Uterus (tissue), 2 donors: ENCODE measurements at regions not wholly inside any gene's neighbourhood (a gene's known extent, or its start where the extent isn't known, plus 50 kb on each side); places are given as distances from the start of the nearest gene placed in this dataset.

Experiments
- POLR2A ChIP-seq, 2 donors: fragments of 450-650 bp; IDR thresholded peaks; one replicate each; pipeline ENCODE4 v1.6.1; 2016; ENCODE audit warnings: antibody characterized with exemption in 2 of 2, mild to moderate bottlenecking in 1 of 2, moderate library complexity in 1 of 2
- TF ChIP-seq, protein P1 (sequence below), 4 experiments: fragments of 200-600 bp in 2 of 4; fragments of 450-650 bp in 2 of 4; sonication (generic) in 2 of 4; IDR thresholded peaks; one replicate each; pipeline ENCODE4 v1.5.1; 2016 to 2019; ENCODE audit warnings: antibody characterized with exemption in 4 of 4, mild to moderate bottlenecking in 2 of 4, moderate library complexity in 1 of 4

DNA sequence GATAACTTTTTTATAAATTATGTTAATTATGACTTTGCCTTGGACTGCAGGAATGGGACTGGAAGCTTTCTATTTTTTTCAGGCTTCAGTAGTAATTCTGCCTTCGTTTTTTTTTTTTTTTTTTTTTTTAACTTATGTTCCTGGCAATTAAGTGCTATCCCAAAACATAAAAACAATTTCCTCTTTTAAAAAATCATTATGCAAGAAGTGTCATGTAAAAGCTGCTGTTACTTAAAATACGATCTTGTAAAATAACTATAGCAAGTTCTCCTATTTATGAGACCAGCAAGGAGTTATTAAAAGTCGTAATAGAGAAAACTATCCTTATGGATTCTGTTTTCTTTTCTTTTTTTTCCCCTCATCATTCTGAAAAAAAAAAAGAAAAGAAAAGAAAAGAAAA, 106.6 kb upstream of the FOXN2 start:
- TF ChIP-seq, protein P1, sequence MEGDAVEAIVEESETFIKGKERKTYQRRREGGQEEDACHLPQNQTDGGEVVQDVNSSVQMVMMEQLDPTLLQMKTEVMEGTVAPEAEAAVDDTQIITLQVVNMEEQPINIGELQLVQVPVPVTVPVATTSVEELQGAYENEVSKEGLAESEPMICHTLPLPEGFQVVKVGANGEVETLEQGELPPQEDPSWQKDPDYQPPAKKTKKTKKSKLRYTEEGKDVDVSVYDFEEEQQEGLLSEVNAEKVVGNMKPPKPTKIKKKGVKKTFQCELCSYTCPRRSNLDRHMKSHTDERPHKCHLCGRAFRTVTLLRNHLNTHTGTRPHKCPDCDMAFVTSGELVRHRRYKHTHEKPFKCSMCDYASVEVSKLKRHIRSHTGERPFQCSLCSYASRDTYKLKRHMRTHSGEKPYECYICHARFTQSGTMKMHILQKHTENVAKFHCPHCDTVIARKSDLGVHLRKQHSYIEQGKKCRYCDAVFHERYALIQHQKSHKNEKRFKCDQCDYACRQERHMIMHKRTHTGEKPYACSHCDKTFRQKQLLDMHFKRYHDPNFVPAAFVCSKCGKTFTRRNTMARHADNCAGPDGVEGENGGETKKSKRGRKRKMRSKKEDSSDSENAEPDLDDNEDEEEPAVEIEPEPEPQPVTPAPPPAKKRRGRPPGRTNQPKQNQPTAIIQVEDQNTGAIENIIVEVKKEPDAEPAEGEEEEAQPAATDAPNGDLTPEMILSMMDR (IDR thresholded peaks at IDR 0.05): no peak
- TF ChIP-seq POLR2A (IDR thresholded peaks at IDR 0.05): no peak
